Pancreas (tissue), 10 donors: ENCODE measurements at regions not wholly inside any gene's neighbourhood (a gene's known extent, or its start where the extent isn't known, plus 50 kb on each side); places are given as distances from the start of the nearest gene placed in this dataset.

ENCODE experiments used
- ATAC-seq, 4 donors: fragments of 200-7000 bp; cut with Tn5 transposase; one replicate each; pipeline versions ENCODE4 v1.8.0 to v1.9.1; 2020; ENCODE audit warnings: mild to moderate bottlenecking in 4 of 4, moderate library complexity in 4 of 4
- DNase-seq, 6 donors: peaks; one replicate each; pipeline ENCODE4 v3.0.0-alpha.2; 2020
- FAIRE-seq: peaks from 2 replicates; lab custom pipeline; 2012; peaks lifted over from hg19 to GRCh38; lab: Jason Lieb, UNC
- H3K27ac ChIP-seq, 4 donors: fragments of 200-600 bp; sonication (generic); 1 replicate in 3 of 4; 2 replicates in 1 of 4; pipeline versions ENCODE4 v1.5.0 to v1.8.0; 2020
- H3K27me3 ChIP-seq, 4 donors: fragments of 200-600 bp; one replicate each; pipeline ENCODE4 v1.8.0; 2021
- H3K36me3 ChIP-seq, 3 donors: fragments of 200-600 bp; sonication (generic) in 1 of 3; one replicate each; pipeline versions ENCODE4 v1.5.0 to v1.8.0; 2020 to 2021
- H3K4me1 ChIP-seq, 3 donors: fragments of 200-600 bp; one replicate each; pipeline ENCODE4 v1.8.0; 2021
- H3K4me3 ChIP-seq, 4 donors: fragments of 200-600 bp; sonication (generic) in 2 of 4; one replicate each; pipeline versions ENCODE4 v1.5.0 to v1.8.0; 2020 to 2021
- H3K9me3 ChIP-seq, 4 donors: fragments of 200-600 bp; one replicate each; pipeline ENCODE4 v1.8.0; 2021
- CTCF ChIP-seq, 4 donors: fragments of 200-600 bp; sonication (generic) in 3 of 4; IDR thresholded peaks; one replicate each; pipeline versions ENCODE4 v1.5.0 to v1.8.0; 2021; ENCODE audit warnings: antibody characterized with exemption in 4 of 4
- whole genome bisulfite sequencing, 2 donors: extraction: QIAGEN DNeasy Blood & Tissue Kit; methylation state at CpG; one replicate each; pipeline ENCODE4 v1.1.7; 2013; 5-methylcytosine and 5-hydroxymethylcytosine counted together
- intact Hi-C, 3 donors: fragments of 100-400 bp; cut with DNase I; formaldehyde crosslinking; loops; one replicate each; pipeline versions ENCODE4 v1.11.1 to v1.14.2; 2022
- donor health status: healthy with polysubstance abuse.
- donor health status: DM: no; HTN: no; CAD: no; lungs with moderate emphysema.
- donor health status: DM: no; HTN: no; CAD: no.
- donor health status: control.
- donor health status: control.
- donor health status: Bipolar disorder and iron deficiency.
- donor health status: DM: yes; HTN: yes; CAD: no.
- donor health status: DM: no; HTN: no; CAD: no.
- donor health status: DM: no; HTN: no; CAD: no.
- donor health status: DM: yes; HTN: yes; CAD: no.

GRCh38 chr12:75884465-75884985 is 147.1 kb downstream of the PHLDA1 start:
- no peaks in the 10 kb centered on the region for H3K27me3 ChIP-seq
- no peak for TF ChIP-seq CTCF (IDR thresholded peaks at IDR 0.05)
- H3K9me3 ChIP-seq, result no peaks in the 10 kb centered on the region
- no peak overlapping the region for H3K4me3 ChIP-seq
- no peak overlapping the region for H3K27ac ChIP-seq
- no peaks in the 10 kb centered on the region for H3K36me3 ChIP-seq
- intact Hi-C loops, result no loop called here
- WGBS, 2 donors, result 91% methylated on average over 4 of the region's 4 CpGs
- DNase-seq (no peak), ATAC-seq (no peak), FAIRE-seq (no peak)
- peaks cover 0 to 5% (median 0%) of the 10 kb centered on the region in 3 donors for H3K4me1 ChIP-seq

- Histone ChIP-seq H3K4me3 (no peak overlapping the region), H3K4me1 (peaks cover 0 to 5% (median 0%) of the 10 kb centered on the region in 3 donors), H3K27ac (no peak overlapping the region), H3K27me3 (no peaks in the 10 kb centered on the region), H3K36me3 (no peaks in the 10 kb centered on the region), H3K9me3 (no peaks in the 10 kb centered on the region)
- peak in 2 of 6 donors; percentile 10 to 22 for DNase-seq
- 39 to 43% methylated on average over 3 of the region's 3 CpGs for WGBS, 2 donors
- TF ChIP-seq CTCF (IDR thresholded peaks at IDR 0.05), result no peak
- no peak for FAIRE-seq
- ATAC-seq, result peak in 3 of 4 donors; percentile 71 to 75 (median 75)
- intact Hi-C loops, result no loop called here
Observed at GRCh38 chr12:75883241-75883640, 148.3 kb downstream of the PHLDA1 start.

GRCh38 chr12:75882421-75882820 is 149.2 kb downstream of the PHLDA1 start:
- no peak overlapping the region for H3K4me3 ChIP-seq
- 83 to 91% methylated on average over 3 of the region's 3 CpGs for WGBS, 2 donors
- DNase-seq (no peak), FAIRE-seq (no peak), ATAC-seq (no peak)
- H3K9me3 ChIP-seq, result no peaks in the 10 kb centered on the region
- no peak overlapping the region for H3K27ac ChIP-seq
- no peaks in the 10 kb centered on the region for H3K36me3 ChIP-seq
- TF ChIP-seq CTCF (IDR thresholded peaks at IDR 0.05), result no peak
- intact Hi-C loops, result no loop called here
- H3K4me1 ChIP-seq, result peaks cover 0 to 8% (median under 1%) of the 10 kb centered on the region in 3 donors
- no peaks in the 10 kb centered on the region for H3K27me3 ChIP-seq

GRCh38 chr12:75881920-75882319 is 149.7 kb downstream of the PHLDA1 start:
- TF ChIP-seq CTCF (IDR thresholded peaks at IDR 0.05), result no peak
- Histone ChIP-seq H3K36me3 (no peaks in the 10 kb centered on the region), H3K27me3 (no peaks in the 10 kb centered on the region), H3K9me3 (no peaks in the 10 kb centered on the region), H3K4me3 (no peak overlapping the region), H3K27ac (no peak overlapping the region), H3K4me1 (peaks cover 0 to 13% (median 5%) of the 10 kb centered on the region in 3 donors)
- DNase-seq (no peak), FAIRE-seq (no peak), ATAC-seq (no peak)
- intact Hi-C loops, result no loop called here

GRCh38 chr12:75877763-75878621 is 153.6 kb downstream of the PHLDA1 start:
- H3K36me3 ChIP-seq, result no peaks in the 10 kb centered on the region
- H3K27me3 ChIP-seq, result no peaks in the 10 kb centered on the region
- TF ChIP-seq CTCF (IDR thresholded peaks at IDR 0.05), result no peak
- peak; percentile 59 to 81 (median 71) for ATAC-seq
- no peak for DNase-seq
- peak overlapping the region in 3 of 4 donors; percentile 14 to 54 (median 19) for H3K27ac ChIP-seq
- intact Hi-C loops, result no loop called here
- FAIRE-seq, result no peak
- WGBS, 2 donors, result 9 to 11% methylated on average over 13 of the region's 13 CpGs
- H3K4me1 ChIP-seq, result peaks cover 0 to 11% (median 5%) of the 10 kb centered on the region in 3 donors
- H3K4me3 ChIP-seq, result peak overlapping the region in 2 of 4 donors; percentile 0 to 19
- no peaks in the 10 kb centered on the region for H3K9me3 ChIP-seq
